CD4-positive, alpha-beta T cell treated with Interleukin-2 at 100 ng/mL for 4 hours (primary cell): ENCODE measurements at regions not wholly inside any gene's neighbourhood (a gene's known extent, or its start where the extent isn't known, plus 50 kb on each side); places are given as distances from the start of the nearest gene placed in this dataset.
"Not testable (repeated sequence)": the region's sequence is repeated elsewhere in the genome, so short reads cannot be mapped to it uniquely, and the experiment has no call there.

Source experiments
- DNase-seq: peaks from one replicate; pipeline ENCODE4 v3.0.0-alpha.2; 2020; ENCODE audit warnings: low spot score

DNA sequence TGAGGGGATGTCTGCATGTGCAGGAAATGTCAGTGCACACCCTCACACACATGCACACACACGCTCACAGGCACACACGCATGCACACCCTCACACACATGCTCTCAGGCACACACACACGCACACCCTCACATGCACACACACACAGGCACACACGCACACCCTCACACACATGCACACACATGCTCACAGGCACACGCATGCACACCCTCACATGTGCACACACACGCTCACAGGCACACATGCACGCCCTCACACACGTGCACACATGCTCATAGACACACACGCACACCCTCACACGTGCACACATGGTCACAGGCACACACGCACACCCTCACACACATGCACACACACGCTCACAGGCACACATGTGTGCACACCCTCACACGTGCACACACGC lies 77.6 kb upstream of the ZNF469 start:
- no peak for DNase-seq

DNA sequence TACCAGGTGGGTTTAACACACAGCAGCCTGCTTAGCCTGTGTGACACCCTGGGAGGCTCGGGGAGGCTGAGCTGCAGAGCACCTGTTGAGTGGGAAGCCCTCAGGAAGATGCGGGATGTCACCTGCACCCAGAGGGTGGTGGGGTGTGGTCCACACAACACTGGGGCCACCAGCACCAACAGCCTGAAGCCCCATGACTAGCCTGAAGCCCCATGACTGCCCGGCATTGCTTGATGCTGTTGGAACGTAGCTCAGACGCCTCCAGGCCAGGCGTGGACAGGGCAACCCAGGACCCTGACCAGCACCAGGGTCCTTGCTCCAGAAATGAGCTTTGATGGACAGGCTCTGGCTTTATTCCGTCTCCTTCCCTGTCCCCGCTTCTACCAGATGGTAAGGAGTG lies 76.3 kb upstream of the ZNF469 start:
- no peak for DNase-seq

- DNase-seq: no peak
Measured at GRCh38 chr16:88306860-88307545, 75.8 kb upstream of the ZNF469 start.

DNA sequence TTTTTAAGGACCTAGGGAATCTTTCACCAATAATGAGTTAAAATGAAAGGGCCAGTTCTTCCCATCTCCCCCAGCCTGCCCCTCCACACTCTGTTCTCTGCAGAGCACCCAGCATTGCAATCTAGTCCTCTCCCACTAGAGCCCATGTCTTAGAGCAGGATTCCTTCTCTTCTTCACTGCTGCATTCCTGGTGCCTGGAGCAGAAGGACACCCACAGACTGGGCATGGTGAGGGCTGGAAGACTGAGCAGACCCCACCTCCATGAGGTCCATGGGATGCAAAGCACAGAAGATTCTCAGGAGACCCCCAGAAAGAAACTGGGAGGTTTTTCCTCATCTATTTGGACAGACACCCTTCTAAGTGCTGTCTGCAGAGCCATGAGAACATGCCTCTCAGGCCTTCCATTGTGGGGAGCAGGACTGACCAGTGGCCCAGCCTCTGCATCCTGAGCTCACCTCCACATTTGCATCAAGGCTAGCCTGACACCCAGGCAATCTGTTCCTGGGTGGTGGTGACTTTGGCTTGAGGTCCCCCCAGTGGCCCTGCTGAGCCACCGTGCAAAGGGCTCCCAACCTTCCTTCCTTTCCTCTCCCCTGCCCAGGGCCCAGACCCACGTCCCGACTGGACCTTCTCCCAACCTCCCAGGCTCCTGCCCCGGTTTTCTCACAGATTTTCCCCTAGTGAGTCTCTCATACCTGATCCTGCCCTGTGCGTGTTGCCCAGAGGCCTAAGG lies 74.2 kb upstream of the ZNF469 start:
- DNase-seq: no peak

- DNase-seq: no peak
Measured at GRCh38 chr16:88309174-88309907, 73.4 kb upstream of the ZNF469 start.

GRCh38 chr16:88309908-88310265 lies 72.9 kb upstream of the ZNF469 start:
- DNase-seq: no peak

DNA sequence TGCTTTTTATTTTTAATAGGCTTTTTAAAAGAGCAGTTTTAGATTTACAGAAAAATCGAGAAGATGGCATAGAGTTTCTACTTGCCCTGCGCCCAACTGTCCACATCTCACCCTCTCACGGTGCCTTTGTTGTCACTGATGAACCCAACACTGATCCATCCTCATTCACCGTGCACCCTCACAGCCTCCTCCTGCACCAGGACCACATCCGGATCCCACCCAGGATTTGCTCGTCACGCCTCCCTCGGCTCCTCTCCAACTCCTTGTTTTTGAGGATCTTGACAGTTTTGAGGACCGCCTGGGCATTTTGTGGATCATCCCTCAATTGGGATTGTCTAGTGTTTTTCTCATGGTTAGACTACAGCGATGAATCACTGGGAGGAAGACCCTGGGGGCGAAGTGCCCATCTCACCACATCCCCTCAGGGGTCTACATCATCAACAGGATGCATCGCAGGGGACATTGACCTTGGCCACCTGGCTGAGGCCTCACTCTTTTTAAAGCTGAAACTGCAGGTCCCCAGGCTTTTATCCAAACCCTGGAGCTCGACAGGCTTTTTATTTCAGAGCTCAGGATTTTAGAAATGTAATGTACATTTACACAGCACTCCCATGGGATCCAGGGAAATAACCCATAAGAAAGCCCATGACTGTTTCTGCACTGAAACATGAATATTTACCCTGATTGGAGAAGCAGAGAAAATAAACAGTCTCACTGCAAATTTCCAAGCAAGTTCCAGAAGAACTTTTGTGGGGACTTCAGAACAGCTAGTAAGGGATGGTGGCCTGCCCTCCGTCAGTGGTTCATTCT lies 71.8 kb upstream of the ZNF469 start:
- no peak for DNase-seq

DNA sequence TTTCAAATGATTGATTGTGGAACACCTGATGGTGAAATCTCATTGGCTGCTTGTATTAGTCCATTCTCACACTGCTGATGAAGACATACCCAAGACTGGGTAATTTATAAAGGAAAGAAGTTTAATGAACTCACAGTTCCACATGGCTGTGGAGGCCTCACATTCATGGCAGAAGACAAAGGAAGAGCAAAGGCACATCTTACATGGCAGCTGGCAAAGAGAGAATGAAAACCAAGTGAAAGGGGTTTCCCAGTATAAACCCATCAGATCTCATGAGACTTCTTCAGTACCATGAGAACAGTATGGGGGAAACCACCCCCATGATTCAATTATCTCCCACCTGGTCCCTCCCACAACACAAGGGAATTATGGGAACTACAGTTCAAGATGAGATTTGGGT lies 70.9 kb upstream of the ZNF469 start:
- not testable (repeated sequence) for DNase-seq

GRCh38 chr16:88312732-88313131 lies 70.0 kb upstream of the ZNF469 start:
- no peak for DNase-seq

DNA sequence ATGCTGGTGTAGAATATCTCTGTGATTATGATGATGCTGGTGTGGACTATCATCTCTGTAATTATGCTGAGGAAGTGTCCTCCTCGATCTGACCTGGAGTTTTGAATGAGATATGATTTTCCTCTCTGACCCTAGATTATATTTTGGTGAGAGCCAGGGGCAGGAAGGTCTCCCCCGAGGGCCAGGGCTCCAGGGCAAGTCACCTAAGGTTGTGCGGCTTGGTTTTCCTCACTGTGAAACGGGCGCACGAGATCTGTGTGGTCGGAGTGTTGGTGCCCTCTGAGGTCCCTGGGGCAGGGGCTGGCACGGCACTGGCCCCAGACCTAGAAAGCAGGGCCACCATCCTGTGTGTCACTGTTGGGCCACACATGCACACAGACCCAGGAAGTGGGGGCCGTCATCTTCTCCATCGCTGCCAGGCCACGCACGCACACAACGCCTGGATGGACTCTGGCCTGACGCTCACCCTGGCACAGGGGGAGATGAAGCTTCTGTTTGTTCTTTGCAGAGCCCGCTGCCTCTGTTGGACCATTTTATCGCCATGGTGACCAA lies 67.7 kb upstream of the ZNF469 start:
- no peak for DNase-seq

DNA sequence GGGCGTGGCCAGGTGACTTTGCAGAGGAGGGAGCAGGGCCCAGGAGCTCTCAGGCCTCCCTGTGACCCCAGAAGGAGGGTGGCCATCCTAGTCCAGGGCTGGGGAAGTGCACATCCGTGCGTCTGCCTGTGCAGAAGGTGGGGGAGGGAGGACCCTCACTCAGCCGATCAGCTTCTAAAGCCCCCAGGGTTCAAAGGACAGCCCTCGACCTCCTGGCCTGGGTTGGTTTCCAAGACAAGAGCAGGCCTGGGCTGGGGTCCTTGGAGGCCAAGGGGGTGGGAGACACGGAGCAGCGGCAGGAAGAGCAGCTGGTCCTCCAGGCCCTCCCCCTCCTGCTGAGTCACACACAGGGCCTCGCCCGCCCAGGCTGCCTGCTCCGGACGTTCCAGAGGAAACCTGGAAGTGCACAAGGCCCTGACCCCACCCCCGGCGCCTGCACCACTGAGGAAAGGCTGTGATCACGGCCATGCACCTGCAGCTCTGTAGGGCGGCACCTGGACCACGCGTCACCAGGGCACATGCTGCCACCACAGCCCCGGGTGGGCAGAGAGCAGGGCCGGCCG lies 67.1 kb upstream of the ZNF469 start:
- DNase-seq: no peak

DNA sequence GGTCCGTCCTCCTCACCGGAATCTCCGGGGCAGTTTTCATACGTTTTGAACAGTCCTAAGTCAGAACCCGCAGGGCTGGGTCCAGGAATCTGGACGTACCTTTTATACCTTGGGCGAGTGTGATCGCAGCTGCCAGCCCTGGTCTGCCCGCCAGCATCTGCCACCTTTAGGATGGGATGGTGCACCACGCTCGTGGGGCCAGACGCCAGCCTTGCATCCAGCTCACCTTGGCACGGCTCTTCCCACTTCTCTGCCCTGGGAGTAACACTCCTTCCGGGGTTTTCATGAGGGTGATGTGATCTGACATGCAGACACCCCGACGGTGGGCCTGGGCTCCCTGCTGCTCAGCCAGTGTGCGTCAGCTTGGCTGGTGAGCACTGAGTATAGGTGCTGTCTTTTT lies 66.6 kb upstream of the ZNF469 start:
- no peak for DNase-seq

DNA sequence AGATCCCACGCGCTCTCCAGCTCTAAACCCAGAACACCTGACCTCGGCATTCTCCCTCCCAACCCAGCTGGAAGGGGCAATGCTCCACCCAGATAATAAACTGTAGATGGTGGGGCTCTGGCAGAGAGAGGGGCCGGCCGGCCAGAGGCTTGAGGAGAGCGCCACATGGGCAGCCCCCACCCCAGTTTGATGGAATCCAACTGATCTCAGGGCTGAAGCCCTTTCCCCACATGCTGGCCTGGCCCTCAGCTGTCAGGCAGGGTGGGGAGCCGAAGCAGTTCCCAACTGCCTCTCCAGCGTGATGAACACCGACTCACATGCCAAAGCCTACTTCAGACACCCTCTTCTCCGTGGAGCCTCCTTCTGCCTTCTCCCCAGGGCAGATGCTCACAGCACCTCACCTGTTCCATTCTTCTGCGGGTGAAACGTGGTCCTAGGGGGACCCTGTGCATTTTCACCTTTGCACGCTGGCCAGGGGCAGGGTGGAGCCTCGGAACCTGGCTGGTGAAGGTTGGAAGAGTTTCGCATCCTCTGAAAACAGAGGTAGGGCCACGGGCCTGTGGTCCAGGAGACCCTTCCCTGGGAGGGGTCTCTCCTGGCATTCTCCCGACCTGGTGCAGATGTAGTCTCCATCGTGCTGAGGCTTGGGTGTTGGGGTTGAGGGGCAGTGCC lies 65.7 kb upstream of the ZNF469 start:
- DNase-seq: no peak

GRCh38 chr16:88317613-88317965 lies 65.2 kb upstream of the ZNF469 start:
- no peak for DNase-seq

DNA sequence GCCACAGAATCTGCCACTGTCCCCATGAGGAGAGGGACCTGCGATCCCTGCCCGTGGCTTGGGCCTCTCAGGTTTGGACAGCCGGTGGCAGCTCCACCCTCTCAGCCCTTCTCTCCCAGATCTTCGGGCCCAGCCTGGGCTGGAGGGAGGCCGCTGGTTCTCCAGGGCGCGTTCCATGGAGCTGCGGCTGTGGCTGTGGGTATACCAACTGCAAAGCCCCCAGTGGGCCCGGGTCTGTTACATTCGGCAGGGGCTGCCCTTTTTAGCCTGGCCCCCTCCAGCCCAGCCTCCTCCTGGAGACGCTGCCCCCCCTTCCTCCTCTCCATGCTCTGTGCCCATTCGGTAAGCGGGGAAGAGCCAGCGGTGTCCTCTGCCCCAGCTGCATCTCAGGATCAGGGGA lies 64.7 kb upstream of the ZNF469 start:
- no peak for DNase-seq

DNA sequence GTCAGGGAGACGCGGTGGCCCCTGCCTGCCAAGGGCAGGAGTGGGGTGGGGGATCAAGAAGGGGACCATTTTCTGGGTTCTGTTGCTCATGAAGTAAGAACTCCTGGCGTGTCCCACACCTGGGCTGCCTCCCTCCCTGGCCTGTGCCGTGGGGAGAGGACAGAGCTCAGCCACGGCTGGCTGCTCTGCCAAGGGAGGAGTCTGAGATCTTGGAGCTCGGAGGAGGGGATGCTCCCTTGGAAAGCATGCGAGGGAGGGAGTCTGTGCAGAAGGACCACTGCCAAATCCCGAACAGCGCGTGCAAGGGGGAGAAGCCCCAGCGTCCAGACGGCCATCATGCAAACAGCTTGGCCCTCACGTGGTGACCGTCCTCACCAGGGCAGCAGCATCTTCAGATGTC lies 64.2 kb upstream of the ZNF469 start:
- no peak for DNase-seq

- no peak for DNase-seq
Measured at GRCh38 chr16:88319116-88319965, 63.4 kb upstream of the ZNF469 start.

DNA sequence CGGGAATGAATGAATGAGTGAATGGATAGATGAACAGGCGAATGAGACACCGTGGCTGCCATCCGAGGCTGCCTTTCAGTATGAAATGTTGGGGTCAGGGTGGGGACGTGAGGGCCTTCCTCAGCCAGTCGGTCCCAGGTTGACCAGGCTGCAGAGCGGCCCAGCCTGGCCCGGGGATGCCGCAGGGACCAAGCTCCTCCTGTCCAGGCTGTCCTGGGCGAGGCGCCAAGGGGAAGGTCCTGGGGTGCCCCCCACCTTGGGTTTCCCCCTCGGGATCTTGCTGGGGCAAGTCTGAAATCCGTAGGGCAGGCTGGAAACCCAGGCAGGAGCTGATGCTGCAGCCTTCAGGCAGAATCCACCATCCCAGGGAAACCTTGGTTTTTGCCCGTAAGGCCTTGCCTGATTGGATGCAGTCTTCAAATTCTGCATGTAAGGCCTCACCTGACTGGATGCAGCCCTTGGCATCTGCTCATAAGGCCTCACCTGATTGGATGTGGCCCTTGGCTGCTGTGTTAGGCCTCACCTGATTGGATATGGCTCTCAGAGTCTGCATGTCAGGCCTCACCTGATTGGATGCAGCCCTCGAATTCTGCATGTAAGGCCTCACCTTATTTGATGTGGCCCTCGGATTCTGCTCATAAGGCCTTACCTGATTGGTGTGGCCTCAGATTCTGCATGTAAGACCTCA lies 61.7 kb upstream of the ZNF469 start:
- no peak for DNase-seq

DNA sequence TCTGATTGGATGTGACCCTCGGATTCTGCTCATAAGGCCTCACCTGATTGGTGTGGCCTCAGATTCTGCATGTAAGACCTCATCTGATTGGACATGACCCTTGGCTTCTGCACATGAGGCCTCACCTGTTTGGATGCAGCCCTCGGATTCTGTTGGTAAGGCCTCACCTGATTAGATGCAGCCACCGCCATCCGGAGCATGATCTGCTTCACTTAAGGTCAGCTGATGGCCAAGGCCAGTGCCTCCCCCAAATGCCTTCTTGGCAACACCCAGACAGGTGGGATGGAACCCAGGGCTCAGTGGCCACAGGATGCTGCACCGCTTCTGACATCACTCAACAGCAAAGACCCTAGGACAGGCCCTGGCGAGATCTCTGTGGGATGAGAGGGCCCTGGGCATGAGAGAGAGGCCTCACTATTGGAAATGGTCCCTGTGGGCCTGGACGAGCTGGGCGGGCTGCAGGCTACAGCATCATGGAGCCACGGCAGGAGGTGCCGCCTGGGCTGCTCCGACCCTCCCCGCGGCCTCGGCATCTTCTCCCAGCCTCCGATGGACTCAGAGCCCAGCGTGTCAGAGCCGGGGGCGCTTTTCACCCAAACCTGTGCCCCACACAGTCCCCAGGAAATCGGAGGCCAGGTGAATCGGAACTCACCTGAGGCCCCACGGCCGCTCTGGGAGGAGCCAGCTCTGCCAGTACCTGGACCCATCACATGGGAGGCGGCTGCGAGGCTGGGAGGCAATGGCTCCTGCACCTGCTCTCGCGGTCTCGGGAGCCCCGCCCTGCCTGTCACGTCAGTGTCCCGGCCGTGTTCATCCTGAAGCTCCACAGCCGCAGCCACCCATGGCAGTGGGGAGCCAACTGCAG lies 60.9 kb upstream of the ZNF469 start:
- no peak for DNase-seq
